ENCODE measurements at regions not wholly inside any gene's neighbourhood (a gene's known extent, or its start where the extent isn't known, plus 50 kb on each side); places are given as distances from the start of the nearest gene placed in this dataset.
A peak's percentile ranks its signal among the peaks of the same experiment; 100 is the strongest.

GRCh38 chr6:105815661-105816555 lies 270.2 kb upstream of the PRDM1 start:
- no peak for DNase-seq (ENCODE audit: low spot score)

GRCh38 chr6:105814745-105815536 lies 271.2 kb upstream of the PRDM1 start:
- no peak for DNase-seq (ENCODE audit: low spot score)

GRCh38 chr6:105810922-105811482 lies 275.1 kb upstream of the PRDM1 start:
- DNase-seq (ENCODE audit: low spot score), result no peak

GRCh38 chr6:105810105-105810921 lies 275.8 kb upstream of the PRDM1 start:
- DNase-seq (ENCODE audit: low spot score), result peak; percentile 50

- DNase-seq (ENCODE audit: low spot score), result no peak
Observed at GRCh38 chr6:105808571-105808970, 277.6 kb upstream of the PRDM1 start.

GRCh38 chr6:105807905-105808304 lies 278.2 kb upstream of the PRDM1 start:
- no peak for DNase-seq (ENCODE audit: low spot score)

- DNase-seq (ENCODE audit: low spot score), result no peak
Observed at GRCh38 chr6:105806486-105806920, 279.6 kb upstream of the PRDM1 start.

- DNase-seq (ENCODE audit: low spot score), result no peak
Observed at GRCh38 chr6:105805501-105806023, 280.6 kb upstream of the PRDM1 start.

GRCh38 chr6:105804424-105804823 lies 281.7 kb upstream of the PRDM1 start:
- DNase-seq (ENCODE audit: low spot score), result no peak

- DNase-seq (ENCODE audit: low spot score), result no peak
Observed at GRCh38 chr6:105804000-105804399, 282.1 kb upstream of the PRDM1 start.

GRCh38 chr6:105803442-105803841 lies 282.7 kb upstream of the PRDM1 start:
- no peak for DNase-seq (ENCODE audit: low spot score)

GRCh38 chr6:105802703-105803102 lies 283.4 kb upstream of the PRDM1 start:
- no peak for DNase-seq (ENCODE audit: low spot score)

GRCh38 chr6:105800871-105801270 lies 285.3 kb upstream of the PRDM1 start:
- DNase-seq (ENCODE audit: low spot score), result no peak

GRCh38 chr6:105800398-105800797 lies 285.7 kb upstream of the PRDM1 start:
- no peak for DNase-seq (ENCODE audit: low spot score)

GRCh38 chr6:105799056-105799455 lies 287.1 kb upstream of the PRDM1 start:
- DNase-seq (ENCODE audit: low spot score), result no peak

GRCh38 chr6:105797983-105798453 lies 288.1 kb upstream of the PRDM1 start:
- DNase-seq (ENCODE audit: low spot score), result no peak

GRCh38 chr6:105797286-105797979 lies 288.7 kb upstream of the PRDM1 start:
- DNase-seq (ENCODE audit: low spot score), result no peak

- no peak for DNase-seq (ENCODE audit: low spot score)
Observed at GRCh38 chr6:105795913-105796517, 290.1 kb upstream of the PRDM1 start.

- no peak for DNase-seq (ENCODE audit: low spot score)
Observed at GRCh38 chr6:105795366-105795765, 290.8 kb upstream of the PRDM1 start.

- no peak for DNase-seq (ENCODE audit: low spot score)
Observed at GRCh38 chr6:105794870-105795269, 291.3 kb upstream of the PRDM1 start.
